ENCODE measurements at regions not wholly inside any gene's neighbourhood (a gene's known extent, or its start where the extent isn't known, plus 50 kb on each side); places are given as distances from the start of the nearest gene placed in this dataset.

GRCh38 chr9:11871852-11872251 is 821.3 kb upstream of the TYRP1 start:
- H3K4ac ChIP-seq (ENCODE audit: low read depth, low read length): no peak overlapping the region
- no TSS peak for BruUV-seq (replicated peaks)
- no peak overlapping the region for H2BK5ac ChIP-seq (ENCODE audit: low read depth, low read length, poor library complexity, severe bottlenecking)
- no peak overlapping the region for H3K9ac ChIP-seq (ENCODE audit: low read depth, low read length)
- ChIA-PET CTCF (no interaction called here), POLR2A (ENCODE audit: unreplicated experiment) (no interaction called here)
- no peaks in the 10 kb centered on the region for H3K9me1 ChIP-seq (ENCODE audit: insufficient read depth, low read length)
- no peak overlapping the region for H3K4me3 ChIP-seq (ENCODE audit: insufficient read depth, low read depth, low read length)
- no peaks in the 10 kb centered on the region for H4K20me1 ChIP-seq (ENCODE audit: insufficient read depth, low read length)
- no peak for DNase-seq
- no peak overlapping the region for H3K56ac ChIP-seq (ENCODE audit: extremely low read depth, insufficient read depth, low read length)
- no peak overlapping the region for H3K27ac ChIP-seq (ENCODE audit: insufficient read depth, low read length)
- no peak overlapping the region for H2BK15ac ChIP-seq (ENCODE audit: low read depth, low read length)
- H4K5ac ChIP-seq (ENCODE audit: low read depth, low read length): no peak overlapping the region
- H2AK9ac ChIP-seq (replicated peaks; ENCODE audit: low read depth, low read length, poor library complexity): no peak overlapping the region
- H3K27me3 ChIP-seq (ENCODE audit: control insufficient read depth, insufficient read depth, low read length): no peaks in the 10 kb centered on the region
- intact Hi-C loops (cut with micrococcal nuclease) (no loop called here), dilution Hi-C loops (cut with HindIII; ENCODE audit: low sequenced_read_pairs, unreplicated experiment) (no loop called here), in situ Hi-C loops (cut with MboI; ENCODE audit: low sequenced_read_pairs) (no loop called here)
- no peak overlapping the region for H4K91ac ChIP-seq (ENCODE audit: insufficient read depth, low read depth, low read length)
- ATAC-seq (ENCODE audit: low read depth): no peak
- H4K8ac ChIP-seq (ENCODE audit: low read depth in 2 of 2, low read length in 2 of 2): no peak overlapping the region
- H3K9me3 ChIP-seq (ENCODE audit: control insufficient read depth, insufficient read depth, low read length): 0 out of 2 replicates have a peak, but pooled peaks cover 2% of the 10 kb centered on the region
- no peak overlapping the region for H2AK5ac ChIP-seq (ENCODE audit: low read depth, low read length)
- no peak overlapping the region for H3K14ac ChIP-seq (replicated peaks; ENCODE audit: low read depth, low read length)
- H3K18ac ChIP-seq (ENCODE audit: low read depth, low read length): no peak overlapping the region
- H3K79me1 ChIP-seq (ENCODE audit: low read depth in 1 of 2, low read length in 2 of 2): no peaks in the 10 kb centered on the region
- WGBS, 2 experiments (ENCODE audit: extremely low coverage in 2 of 2, insufficient read length in 1 of 2): no CpG with 5 or more reads among the region's 5 CpGs
- no peak overlapping the region for H2BK20ac ChIP-seq (ENCODE audit: low read depth, low read length)
- no peaks in the 10 kb centered on the region for H3K36me3 ChIP-seq (ENCODE audit: control insufficient read depth, insufficient read depth, low read length)
- no peak overlapping the region for H3K4me2 ChIP-seq (ENCODE audit: low read depth, low read length)
- no peak overlapping the region for H3K23ac ChIP-seq (ENCODE audit: low read depth, low read length)
- TF ChIP-seq RAD21 (IDR thresholded peaks at IDR 0.05; ENCODE audit: low read length) (no peak), ELK1 (IDR thresholded peaks at IDR 0.05; ENCODE audit: borderline replicate concordance, low read depth, low read length) (no peak), MAFK (IDR thresholded peaks at IDR 0.05; ENCODE audit: low read depth, low read length) (no peak), RCOR1 (IDR thresholded peaks at IDR 0.05; ENCODE audit: insufficient replicate concordance, low read length) (no peak), MAZ (IDR thresholded peaks at IDR 0.05; ENCODE audit: borderline replicate concordance, low read depth, low read length) (no peak), BHLHE40 (IDR thresholded peaks at IDR 0.05; ENCODE audit: low read depth, low read length) (no peak), RFX5 (IDR thresholded peaks at IDR 0.05; ENCODE audit: low read depth, low read length) (no peak), USF2 (IDR thresholded peaks at IDR 0.05; ENCODE audit: low read depth, low read length) (no peak), POLR2A (IDR thresholded peaks at IDR 0.05; ENCODE audit: low read depth, low read length) (no peak), SMC3 (IDR thresholded peaks at IDR 0.05; ENCODE audit: low read depth, low read length) (no peak), FOS (IDR thresholded peaks at IDR 0.05; ENCODE audit: low read depth, low read length) (no peak), MXI1 (IDR thresholded peaks at IDR 0.05; ENCODE audit: borderline replicate concordance, low read depth, low read length) (no peak), CEBPB (IDR thresholded peaks at IDR 0.05; ENCODE audit: low read depth, low read length) (no peak), CHD1 (IDR thresholded peaks at IDR 0.05; ENCODE audit: low read depth, low read length) (no peak), CTCF (conservative IDR thresholded peaks at IDR 0.05; ENCODE audit: low read depth, low read length) (no peak), NFE2L2 (IDR thresholded peaks at IDR 0.05; ENCODE audit: low read depth, low read length) (no peak)
- H2AFZ ChIP-seq (replicated peaks; ENCODE audit: low read length, poor library complexity): no peak overlapping the region
- no peaks in the 10 kb centered on the region for H3K4me1 ChIP-seq (ENCODE audit: control insufficient read depth, insufficient read depth, low read length)
- no peak overlapping the region for H2BK120ac ChIP-seq (ENCODE audit: low read depth, low read length)

Data from IMR-90 (cell line).